Bronchial epithelial cell (primary cell): ENCODE measurements at regions not wholly inside any gene's neighbourhood (a gene's known extent, or its start where the extent isn't known, plus 50 kb on each side); places are given as distances from the start of the nearest gene placed in this dataset.

ENCODE experiments used
- DNase-seq: peaks from one replicate; pipeline ENCODE4 v3.0.0-alpha.2; 2010; ENCODE audit warnings: low read depth
- FAIRE-seq: peaks from 2 replicates; lab custom pipeline; 2011; peaks lifted over from hg19 to GRCh38; lab: Jason Lieb, UNC
- H3K27me3 ChIP-seq: 2 replicates; pipeline ENCODE4 v1.5.1; 2011; ENCODE audit warnings: low read length; ENCODE audit not compliant: control insufficient read depth, insufficient read depth
- H3K36me3 ChIP-seq: 2 replicates; pipeline ENCODE4 v1.5.1; 2011; ENCODE audit warnings: low read length; ENCODE audit not compliant: control insufficient read depth, insufficient read depth
- H3K4me3 ChIP-seq: 2 replicates; pipeline ENCODE4 v1.5.1; 2011; ENCODE audit warnings: mild to moderate bottlenecking, low read depth, low read length, control low read depth
- CTCF ChIP-seq: IDR thresholded peaks from 2 replicates; pipeline ENCODE4 v1.5.1; 2011; ENCODE audit warnings: mild to moderate bottlenecking, moderate library complexity, low read length, control low read depth, inconsistent platforms; ENCODE audit not compliant: insufficient read depth, severe bottlenecking

DNA sequence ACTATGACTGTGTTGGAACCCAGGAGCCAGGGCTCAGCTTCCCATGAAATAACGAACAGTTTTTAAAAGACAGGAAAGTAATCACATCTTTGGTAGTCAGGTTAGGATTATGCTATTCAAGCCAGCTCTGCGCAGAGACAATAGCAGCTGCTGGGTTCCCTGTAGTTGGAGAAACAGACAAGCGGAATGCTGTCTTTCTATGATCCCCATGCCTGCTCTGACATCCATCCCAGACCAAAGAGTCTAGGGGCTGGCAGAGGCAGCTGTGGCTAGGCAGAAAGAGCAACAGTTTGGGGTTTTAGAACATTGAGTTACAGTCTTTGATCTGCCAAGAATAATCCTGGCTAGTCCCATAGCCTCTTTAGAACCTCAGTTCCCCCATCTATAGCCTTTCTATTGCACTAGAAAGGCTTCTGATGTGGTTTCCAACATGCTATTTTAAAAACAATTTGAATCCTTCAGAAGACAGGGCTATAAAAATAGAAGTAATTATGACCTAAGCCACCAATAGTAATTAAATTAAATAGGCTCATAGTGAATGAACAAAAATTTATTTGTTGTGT lies 146.8 kb downstream of the MTX2 start:
- Histone ChIP-seq H3K36me3 (no peaks in the 10 kb centered on the region), H3K4me3 (no peak overlapping the region), H3K27me3 (no peaks in the 10 kb centered on the region)
- no peak for FAIRE-seq
- TF ChIP-seq CTCF, result no peak
- DNase-seq, result no peak

GRCh38 chr2:176418768-176419167 lies 149.5 kb downstream of the MTX2 start:
- Histone ChIP-seq H3K36me3 (no peaks in the 10 kb centered on the region), H3K4me3 (no peak overlapping the region), H3K27me3 (no peaks in the 10 kb centered on the region)
- DNase-seq (no peak), FAIRE-seq (no peak)
- TF ChIP-seq CTCF, result no peak

GRCh38 chr2:176419591-176420071 lies 150.4 kb downstream of the MTX2 start:
- DNase-seq (peak; percentile 66), FAIRE-seq (no peak)
- Histone ChIP-seq H3K36me3 (no peaks in the 10 kb centered on the region), H3K4me3 (no peak overlapping the region), H3K27me3 (no peaks in the 10 kb centered on the region)
- no peak for TF ChIP-seq CTCF

DNA sequence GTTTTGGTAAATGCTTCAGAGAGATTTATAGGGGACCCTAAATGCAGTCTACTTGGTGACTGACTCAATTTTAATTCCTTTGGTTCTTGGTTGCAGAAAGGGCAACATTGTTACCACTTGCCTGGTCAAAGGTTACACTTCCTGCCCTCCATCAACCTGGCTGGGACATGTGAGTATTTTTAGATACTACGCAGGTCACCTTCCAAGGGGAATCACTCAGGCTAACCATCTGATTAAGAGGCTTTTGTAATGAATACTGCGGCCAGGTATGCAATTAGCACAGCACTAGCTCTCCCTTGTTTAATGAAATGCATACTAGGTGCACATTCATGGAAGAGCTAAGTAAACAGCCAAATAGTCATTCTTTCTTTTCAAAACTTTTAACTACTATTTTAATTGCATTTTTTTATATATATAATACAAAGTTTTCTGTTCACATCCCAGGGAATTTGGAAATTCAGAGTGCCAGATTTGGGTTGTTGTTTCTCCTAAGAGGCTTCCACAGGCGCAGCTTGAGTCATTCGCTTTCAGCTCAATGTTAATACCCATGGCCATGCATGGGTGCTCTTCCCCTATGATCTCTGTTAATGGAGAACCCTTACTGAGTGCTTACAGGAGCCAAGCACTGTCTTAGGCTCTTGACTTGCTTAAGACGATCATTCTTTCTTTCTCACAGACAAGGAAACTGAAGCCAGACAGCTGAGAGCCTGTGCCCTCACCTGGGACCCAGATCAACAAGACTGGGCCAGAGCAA lies 152.2 kb downstream of the MTX2 start:
- FAIRE-seq (no peak), DNase-seq (peak; percentile 17)
- Histone ChIP-seq H3K4me3 (no peak overlapping the region), H3K36me3 (no peaks in the 10 kb centered on the region), H3K27me3 (no peaks in the 10 kb centered on the region)
- TF ChIP-seq CTCF, result no peak

- TF ChIP-seq CTCF, result no peak
- Histone ChIP-seq H3K4me3 (no peak overlapping the region), H3K27me3 (no peaks in the 10 kb centered on the region), H3K36me3 (no peaks in the 10 kb centered on the region)
- no peak for DNase-seq
- FAIRE-seq, result no peak
Observed at GRCh38 chr2:176423819-176424218, 154.6 kb downstream of the MTX2 start.
